CD4-positive, alpha-beta T cell treated with Interleukin-17A for 1 hour (primary cell): ENCODE measurements at regions not wholly inside any gene's neighbourhood (a gene's known extent, or its start where the extent isn't known, plus 50 kb on each side); places are given as distances from the start of the nearest gene placed in this dataset.
"Not testable (repeated sequence)": the region's sequence is repeated elsewhere in the genome, so short reads cannot be mapped to it uniquely, and the experiment has no call there.

Experiments
- DNase-seq: peaks from one replicate; pipeline ENCODE4 v3.0.0-alpha.2; 2020

- no peak for DNase-seq
Measured at GRCh38 chr4:129254526-129254925, 158.6 kb downstream of the C4orf33 start.

DNA sequence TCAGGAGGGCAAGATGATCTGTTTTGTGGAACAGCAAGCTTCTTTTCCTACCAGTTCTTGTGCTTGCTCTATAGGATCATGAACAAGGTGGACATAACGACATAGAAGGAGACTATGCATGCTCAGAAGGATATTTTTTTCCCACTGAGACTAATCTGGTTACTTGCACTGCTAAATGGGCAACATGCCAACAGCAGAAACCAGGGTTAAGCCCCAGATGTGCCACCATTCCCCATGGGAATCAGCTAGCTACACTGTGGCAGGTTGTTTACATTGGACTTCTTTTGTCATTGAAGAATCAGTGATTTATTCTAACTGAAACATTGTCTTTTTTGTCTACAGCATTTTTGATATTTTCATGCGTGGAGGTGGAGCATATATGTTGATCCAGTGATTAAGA, 165.6 kb downstream of the C4orf33 start:
- DNase-seq, result no peak

DNA sequence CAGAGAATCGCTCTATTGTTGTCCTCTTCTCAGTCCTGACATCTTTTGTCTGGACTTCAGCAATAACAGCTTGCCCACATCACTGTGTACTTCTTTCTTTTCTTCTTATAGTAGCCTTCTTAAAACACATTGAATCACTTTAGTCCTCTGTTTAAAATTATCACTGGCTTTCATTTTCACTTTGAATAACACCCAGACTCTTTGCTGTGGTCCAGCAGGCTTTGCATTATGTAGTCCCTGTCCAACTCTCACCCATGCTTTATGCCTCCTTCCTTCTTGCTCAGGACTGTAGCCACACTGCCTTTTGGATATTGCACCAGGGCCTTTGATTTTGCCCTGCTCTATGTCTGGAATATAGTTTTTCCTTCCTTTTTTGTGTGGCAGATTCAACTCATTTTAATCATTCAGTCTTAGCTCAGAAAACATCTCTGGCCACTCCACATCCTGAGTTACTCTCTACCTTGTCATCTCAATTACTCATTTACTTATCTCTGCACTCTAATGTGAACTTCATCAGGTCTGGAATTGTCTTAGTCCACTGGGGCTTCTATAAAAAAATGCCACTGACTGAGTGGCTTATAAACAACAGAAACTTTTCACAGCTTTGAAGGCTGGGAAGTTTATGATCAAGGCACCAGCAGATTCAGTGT, 168.2 kb downstream of the C4orf33 start:
- no peak for DNase-seq

DNA sequence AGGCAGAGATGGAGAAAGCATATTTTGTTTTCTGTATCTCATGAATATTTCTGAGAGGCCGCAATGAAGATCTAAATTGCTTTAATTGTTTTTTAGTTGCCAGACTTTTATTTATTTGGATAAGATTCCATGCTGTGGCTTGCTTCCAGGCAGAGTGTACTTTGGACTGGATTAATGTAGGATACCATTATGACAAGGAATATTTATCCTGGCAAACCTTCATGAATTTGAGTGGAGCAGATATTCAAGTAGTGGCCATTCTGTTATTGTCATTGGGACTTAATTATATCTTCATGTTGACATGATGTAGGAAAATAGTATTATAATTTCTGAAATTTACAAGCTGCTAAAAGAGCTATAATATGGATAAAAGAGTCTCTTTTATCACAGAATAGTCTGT, 182.9 kb downstream of the C4orf33 start:
- no peak for DNase-seq

DNA sequence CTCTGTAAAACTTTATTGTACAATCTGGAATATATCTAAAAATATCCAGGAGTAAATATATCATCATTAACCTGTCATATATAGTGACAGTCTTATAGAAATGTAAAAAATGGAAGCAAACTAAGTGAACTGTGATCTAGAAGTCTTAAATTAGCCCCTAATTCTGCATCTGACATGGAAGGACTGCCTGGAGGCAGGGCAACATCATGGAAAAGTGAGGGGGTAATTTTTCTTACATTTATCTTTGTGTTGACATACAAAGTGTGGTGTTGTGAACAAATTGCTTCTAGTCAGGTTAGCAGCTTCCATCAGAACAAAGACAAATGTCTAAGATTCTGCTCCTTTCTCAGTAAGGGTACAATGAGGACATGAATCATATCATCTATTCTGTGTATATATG, 186.3 kb downstream of the C4orf33 start:
- DNase-seq, result no peak

GRCh38 chr4:129292194-129292593, 196.2 kb downstream of the C4orf33 start:
- DNase-seq, result not testable (repeated sequence)

DNA sequence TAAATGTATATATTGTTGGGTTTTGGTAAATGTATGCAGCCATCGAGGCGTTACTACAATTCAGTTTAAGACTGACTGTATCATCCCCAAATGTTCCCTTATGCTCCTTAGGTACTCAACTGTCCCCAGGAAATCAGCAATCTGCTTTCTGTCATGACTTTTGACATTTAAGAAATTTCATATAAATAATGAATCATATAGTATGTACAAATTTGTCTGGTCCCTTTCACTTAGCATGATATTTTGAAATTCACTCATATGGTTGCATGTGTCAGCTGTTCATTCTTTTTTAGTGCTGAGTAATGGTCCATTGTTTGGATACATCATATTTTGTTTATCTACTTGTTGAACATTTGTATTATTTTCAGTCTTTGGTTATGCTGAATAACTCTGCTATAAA, 218.8 kb downstream of the C4orf33 start:
- DNase-seq, result no peak

DNA sequence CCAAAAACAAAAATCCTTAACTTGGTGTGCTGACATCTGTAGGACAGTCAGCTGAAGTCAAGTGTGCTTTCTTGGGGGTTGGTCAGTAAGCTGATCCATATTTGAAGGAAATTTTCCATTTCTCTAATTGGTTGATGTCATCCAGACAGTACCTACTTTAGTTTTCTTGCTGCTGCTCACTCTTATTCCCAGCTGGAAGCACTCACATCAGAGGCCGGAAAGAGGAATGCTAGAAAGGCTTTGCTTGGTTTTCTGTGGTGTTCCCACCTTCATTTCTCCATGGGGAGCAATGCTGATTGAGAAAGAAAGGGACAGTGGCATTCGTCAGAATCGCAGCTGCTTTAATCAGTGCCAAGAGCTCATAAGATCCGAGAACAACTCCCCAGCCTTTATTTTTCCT, 227.0 kb downstream of the C4orf33 start:
- DNase-seq, result no peak

GRCh38 chr4:129323658-129324057, 227.7 kb downstream of the C4orf33 start:
- no peak for DNase-seq

DNA sequence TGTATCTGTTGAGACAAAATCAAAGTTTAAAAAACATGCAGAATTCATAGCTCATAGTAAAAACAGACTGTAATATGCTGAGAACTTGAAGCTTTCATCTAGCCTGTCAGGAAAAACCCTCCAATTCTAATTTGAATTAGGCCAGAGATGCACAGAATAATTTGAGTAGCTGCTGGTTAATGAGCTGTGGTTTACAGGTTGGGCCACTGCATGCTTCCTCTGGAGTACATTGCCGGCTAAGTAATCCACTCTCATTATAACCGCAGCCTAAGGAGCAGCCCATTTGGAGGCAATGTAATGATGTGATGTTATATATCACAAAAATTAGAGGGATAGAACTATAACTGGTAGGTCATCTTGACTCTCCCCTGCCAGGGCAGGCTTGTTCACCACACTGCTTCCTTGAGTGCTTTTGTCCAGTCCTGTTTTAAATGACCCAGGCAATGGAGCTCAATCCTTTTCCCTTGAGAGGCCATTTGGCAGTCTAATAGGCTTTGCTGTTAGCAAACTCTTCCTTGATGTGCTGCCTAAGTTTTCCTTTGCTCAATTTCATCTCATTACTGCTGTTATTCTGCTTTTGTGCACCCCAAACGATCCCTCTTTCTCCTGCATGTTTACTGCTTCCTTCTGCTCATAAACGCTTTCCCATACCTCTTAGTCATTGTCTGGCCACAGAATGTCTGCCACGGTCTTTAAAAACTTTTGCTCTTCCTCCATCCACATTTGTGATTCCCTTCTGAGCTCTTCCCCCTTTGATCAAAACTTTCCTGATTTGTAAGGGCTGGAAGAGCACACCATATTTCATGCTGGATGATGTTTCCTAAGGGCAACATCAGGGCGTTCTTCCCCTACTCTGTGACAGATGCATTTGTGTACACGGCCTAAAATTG, 230.9 kb downstream of the C4orf33 start:
- DNase-seq, result no peak

- no peak for DNase-seq
Measured at GRCh38 chr4:129327637-129328036, 231.7 kb downstream of the C4orf33 start.

- DNase-seq, result no peak
Measured at GRCh38 chr4:129328162-129328561, 232.2 kb downstream of the C4orf33 start.

DNA sequence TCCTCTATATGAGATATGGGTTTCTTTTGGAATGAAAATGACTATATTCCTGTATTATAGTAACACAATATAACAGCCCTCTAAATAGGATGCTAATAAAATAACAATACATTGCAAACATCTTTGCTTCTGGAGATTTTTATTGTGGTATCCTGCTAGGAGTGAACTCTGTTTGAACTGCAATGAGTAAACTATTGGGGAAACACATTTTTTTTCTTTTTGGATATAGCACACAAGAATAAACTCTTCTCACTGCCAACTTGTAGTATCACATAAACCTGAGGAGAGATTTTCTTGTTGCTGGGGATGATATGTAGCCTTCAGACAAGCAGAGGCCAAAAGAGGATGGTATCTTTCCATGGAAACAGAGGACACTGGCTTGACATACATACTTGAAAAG, 238.2 kb downstream of the C4orf33 start:
- DNase-seq, result no peak

DNA sequence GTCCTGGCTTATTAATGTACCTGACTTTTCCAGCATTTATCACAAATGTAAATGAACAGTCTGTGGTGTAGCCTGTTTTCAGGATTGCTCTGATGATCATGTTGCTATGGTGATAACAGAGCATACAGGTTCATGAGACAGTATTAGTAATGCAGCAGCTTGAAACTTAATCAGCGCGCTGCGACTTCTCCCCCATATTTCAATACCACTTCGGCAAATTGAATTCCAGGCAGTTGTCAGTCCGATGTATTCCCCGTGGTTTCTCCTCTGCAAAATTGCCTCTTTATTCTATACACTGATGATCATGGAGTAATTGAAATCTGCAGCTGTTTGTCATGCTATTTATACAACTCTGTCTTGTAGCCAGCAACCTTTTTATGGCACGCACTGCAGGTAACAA, 239.3 kb downstream of the C4orf33 start:
- DNase-seq, result no peak

GRCh38 chr4:129335818-129336217, 239.9 kb downstream of the C4orf33 start:
- DNase-seq, result no peak

GRCh38 chr4:129336457-129337227, 240.7 kb downstream of the C4orf33 start:
- DNase-seq, result no peak

- DNase-seq, result no peak
Measured at GRCh38 chr4:129337228-129337620, 241.3 kb downstream of the C4orf33 start.

GRCh38 chr4:129342819-129343408, 247.0 kb downstream of the C4orf33 start:
- DNase-seq, result no peak

- no peak for DNase-seq
Measured at GRCh38 chr4:129344058-129344457, 248.1 kb downstream of the C4orf33 start.

DNA sequence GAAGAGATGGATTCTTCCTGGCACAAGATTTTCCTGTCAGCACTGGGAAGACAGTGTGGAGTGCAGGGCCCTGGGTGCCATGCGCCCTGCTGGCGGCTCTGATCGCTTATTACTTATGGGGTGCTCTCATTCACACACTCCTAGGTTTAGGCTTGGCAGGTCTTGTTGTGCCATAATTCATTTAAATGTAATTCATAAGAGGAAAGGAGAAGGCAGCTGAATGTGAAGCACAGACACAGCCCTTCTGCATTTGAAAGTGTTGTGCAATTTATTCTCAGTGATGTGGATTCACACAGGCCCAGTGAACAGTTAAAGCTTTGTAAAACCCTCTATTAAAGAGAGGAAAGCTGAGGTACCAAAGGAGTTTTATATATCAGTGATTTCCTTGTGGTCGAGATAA, 249.7 kb downstream of the C4orf33 start:
- no peak for DNase-seq

GRCh38 chr4:129346036-129346435, 250.1 kb downstream of the C4orf33 start:
- DNase-seq, result no peak

DNA sequence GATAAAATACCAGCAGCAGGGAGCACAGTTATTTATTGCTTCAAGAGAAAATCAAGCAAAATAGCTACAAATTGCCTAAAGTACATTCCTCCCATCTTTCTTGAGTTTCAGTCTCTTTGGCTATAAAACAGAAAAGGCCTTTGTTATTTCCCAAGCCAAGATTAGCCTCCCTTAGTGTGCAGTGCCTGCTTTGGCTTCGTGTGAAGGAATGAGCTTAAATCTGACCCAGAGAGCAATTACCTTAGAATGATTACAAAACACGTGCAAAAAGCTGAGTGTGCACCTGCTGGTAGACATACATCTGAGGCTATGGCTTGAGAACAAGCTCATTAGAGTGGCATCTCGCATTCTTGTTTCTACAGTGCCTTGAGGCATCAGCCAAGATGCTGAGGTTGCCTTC, 250.8 kb downstream of the C4orf33 start:
- DNase-seq, result no peak
